ENCODE measurements at regions not wholly inside any gene's neighbourhood (a gene's known extent, or its start where the extent isn't known, plus 50 kb on each side); places are given as distances from the start of the nearest gene placed in this dataset.

DNA sequence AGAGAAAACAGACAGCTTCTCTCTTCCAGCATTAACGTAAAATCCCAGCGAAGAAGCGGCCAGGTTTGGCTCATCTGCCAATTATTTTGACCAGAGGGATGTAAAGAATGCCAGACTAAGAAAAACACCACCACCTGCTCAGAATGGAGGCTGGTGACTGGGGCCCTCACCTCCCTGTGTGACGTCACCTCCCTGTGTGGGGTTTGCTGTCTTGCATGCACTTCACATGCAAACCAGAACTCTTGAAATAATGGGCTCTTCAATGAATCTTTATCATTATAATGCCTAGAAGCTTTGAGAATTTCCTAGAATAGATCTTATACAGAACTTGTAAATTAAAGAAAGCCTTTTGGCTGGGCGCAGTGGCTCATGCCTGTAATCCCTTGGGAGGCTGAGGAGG is 101.8 kb upstream of the WAC start:
- Histone ChIP-seq H3K4me3 (ENCODE audit: low read depth, low read length) (no peak overlapping the region), H3K36me3 (ENCODE audit: control insufficient read depth, insufficient read depth, low read length) (no peaks in the 10 kb centered on the region), H3K27me3 (ENCODE audit: control insufficient read depth, insufficient read depth, low read length) (no peaks in the 10 kb centered on the region)
- DNase-seq (ENCODE audit: low read depth): no peak
- TF ChIP-seq, protein P1, sequence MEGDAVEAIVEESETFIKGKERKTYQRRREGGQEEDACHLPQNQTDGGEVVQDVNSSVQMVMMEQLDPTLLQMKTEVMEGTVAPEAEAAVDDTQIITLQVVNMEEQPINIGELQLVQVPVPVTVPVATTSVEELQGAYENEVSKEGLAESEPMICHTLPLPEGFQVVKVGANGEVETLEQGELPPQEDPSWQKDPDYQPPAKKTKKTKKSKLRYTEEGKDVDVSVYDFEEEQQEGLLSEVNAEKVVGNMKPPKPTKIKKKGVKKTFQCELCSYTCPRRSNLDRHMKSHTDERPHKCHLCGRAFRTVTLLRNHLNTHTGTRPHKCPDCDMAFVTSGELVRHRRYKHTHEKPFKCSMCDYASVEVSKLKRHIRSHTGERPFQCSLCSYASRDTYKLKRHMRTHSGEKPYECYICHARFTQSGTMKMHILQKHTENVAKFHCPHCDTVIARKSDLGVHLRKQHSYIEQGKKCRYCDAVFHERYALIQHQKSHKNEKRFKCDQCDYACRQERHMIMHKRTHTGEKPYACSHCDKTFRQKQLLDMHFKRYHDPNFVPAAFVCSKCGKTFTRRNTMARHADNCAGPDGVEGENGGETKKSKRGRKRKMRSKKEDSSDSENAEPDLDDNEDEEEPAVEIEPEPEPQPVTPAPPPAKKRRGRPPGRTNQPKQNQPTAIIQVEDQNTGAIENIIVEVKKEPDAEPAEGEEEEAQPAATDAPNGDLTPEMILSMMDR (IDR thresholded peaks at IDR 0.05; ENCODE audit: insufficient read depth, low read length, poor library complexity, severe bottlenecking): no peak

DNA sequence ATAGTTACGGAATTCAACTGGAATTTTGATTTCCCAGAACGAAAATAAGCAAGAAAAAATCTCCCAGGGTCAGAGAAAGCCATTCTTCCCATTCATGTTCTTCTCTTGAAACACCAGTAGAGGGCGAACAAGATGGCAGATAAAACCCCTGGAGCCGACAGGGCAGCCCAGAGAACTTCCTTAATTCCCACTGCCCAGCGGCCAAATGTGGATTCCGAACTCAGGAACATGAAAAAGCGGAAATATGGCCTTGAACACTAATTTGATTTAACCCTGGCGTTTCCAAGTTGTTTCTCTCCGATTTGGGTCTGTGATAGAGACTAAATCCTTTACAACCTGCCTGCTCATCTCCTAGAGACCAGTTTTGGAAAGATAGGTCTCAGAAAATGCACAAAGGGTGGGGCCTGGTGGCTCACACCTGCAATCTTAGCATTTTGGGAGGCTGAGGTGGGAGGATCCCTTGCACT is 100.7 kb upstream of the WAC start:
- peak; percentile 10 for DNase-seq (ENCODE audit: low read depth)
- Histone ChIP-seq H3K4me3 (ENCODE audit: low read depth, low read length) (no peak overlapping the region), H3K27me3 (ENCODE audit: control insufficient read depth, insufficient read depth, low read length) (no peaks in the 10 kb centered on the region), H3K36me3 (ENCODE audit: control insufficient read depth, insufficient read depth, low read length) (no peaks in the 10 kb centered on the region)
- TF ChIP-seq, protein P1 (IDR thresholded peaks at IDR 0.05; ENCODE audit: insufficient read depth, low read length, poor library complexity, severe bottlenecking): peak; percentile 89

DNA sequence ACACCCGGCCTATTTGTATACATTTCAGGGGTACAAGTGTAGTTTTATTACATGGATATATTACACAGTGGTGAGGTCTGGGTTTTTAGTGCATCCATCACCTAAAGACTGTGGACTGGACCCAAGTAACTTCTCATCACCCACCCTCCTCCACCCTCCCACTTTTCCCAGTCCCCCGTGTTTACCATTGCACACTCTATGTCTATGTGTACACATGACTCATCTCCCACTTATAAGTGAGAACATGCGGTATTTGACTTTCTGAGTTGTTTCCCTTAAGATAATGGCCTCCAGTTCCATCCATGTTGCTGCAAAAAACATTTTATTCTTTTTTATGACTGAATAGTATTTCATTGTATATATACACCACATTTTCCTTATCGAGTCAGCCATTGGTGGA is 98.9 kb upstream of the WAC start:
- H3K27me3 ChIP-seq (ENCODE audit: control insufficient read depth, insufficient read depth, low read length): no peaks in the 10 kb centered on the region
- no peak overlapping the region for H3K4me3 ChIP-seq (ENCODE audit: low read depth, low read length)
- H3K36me3 ChIP-seq (ENCODE audit: control insufficient read depth, insufficient read depth, low read length): no peaks in the 10 kb centered on the region
- TF ChIP-seq, protein P1 (IDR thresholded peaks at IDR 0.05; ENCODE audit: insufficient read depth, low read length, poor library complexity, severe bottlenecking): no peak
- DNase-seq (ENCODE audit: low read depth): no peak

DNA sequence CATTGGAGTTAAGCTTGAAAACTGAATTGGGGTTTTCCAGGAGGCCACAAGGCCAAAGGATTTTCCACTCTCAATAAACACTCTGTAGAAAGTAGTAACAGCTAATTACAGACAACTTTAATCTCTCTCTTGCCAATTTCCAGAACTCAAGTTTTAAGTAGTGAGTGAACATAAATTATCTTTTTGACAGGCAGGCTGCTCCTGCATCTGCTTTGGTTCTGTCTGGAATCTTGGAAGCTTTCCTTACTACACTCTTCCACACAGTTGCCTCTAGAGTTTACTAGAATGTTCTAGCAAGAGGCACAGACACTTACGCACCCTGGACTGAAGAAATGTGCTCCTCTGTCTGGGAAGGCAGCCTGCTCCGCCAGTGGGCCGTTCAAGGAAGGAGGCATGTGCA is 90.5 kb upstream of the WAC start:
- Histone ChIP-seq H3K36me3 (ENCODE audit: control insufficient read depth, insufficient read depth, low read length) (no peaks in the 10 kb centered on the region), H3K27me3 (ENCODE audit: control insufficient read depth, insufficient read depth, low read length) (no peaks in the 10 kb centered on the region), H3K4me3 (ENCODE audit: low read depth, low read length) (no peak overlapping the region)
- DNase-seq (ENCODE audit: low read depth): no peak
- TF ChIP-seq, protein P1 (IDR thresholded peaks at IDR 0.05; ENCODE audit: insufficient read depth, low read length, poor library complexity, severe bottlenecking): no peak

DNA sequence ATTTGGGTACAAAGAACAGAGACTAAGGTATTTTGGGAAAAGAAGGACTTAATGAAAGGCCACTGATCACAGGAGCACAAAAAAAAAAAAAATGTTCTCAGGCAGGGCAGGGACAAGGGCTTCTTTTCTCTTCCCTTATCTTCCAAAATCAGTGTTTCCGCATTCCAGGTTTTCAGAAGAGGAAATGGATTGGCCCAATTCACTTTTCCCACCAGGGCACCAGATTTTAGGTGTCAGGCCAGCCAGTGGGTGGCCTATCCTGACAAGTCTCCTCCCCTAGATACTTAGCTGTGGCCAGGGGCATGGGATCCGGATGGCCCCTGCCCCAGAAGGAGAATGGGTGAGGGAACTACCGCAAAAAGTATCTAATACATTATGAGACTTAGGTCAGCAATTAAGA is 88.9 kb upstream of the WAC start:
- Histone ChIP-seq H3K36me3 (ENCODE audit: control insufficient read depth, insufficient read depth, low read length) (no peaks in the 10 kb centered on the region), H3K27me3 (ENCODE audit: control insufficient read depth, insufficient read depth, low read length) (no peaks in the 10 kb centered on the region), H3K4me3 (ENCODE audit: low read depth, low read length) (no peak overlapping the region)
- TF ChIP-seq, protein P1 (IDR thresholded peaks at IDR 0.05; ENCODE audit: insufficient read depth, low read length, poor library complexity, severe bottlenecking): no peak
- DNase-seq (ENCODE audit: low read depth): no peak

DNA sequence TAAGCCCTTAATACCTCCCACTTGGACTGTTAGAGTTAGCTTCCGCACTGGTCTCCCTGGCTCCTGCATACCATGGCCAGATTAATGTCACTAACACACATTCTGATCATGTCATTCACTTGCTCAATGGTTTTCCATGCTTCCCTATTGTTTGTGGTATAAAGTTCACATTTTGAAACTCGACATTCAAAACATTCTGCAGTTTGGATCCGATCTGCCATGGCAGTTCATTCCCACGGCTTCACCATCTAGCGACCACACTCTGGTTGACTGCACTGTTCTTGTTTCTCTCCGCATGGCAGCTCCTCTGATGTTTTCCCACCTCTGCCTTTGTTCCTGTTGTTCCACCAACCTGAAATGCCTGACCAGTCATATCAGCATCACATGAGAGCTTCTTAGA is 87.4 kb upstream of the WAC start:
- no peaks in the 10 kb centered on the region for H3K36me3 ChIP-seq (ENCODE audit: control insufficient read depth, insufficient read depth, low read length)
- TF ChIP-seq, protein P1 (IDR thresholded peaks at IDR 0.05; ENCODE audit: insufficient read depth, low read length, poor library complexity, severe bottlenecking): no peak
- no peaks in the 10 kb centered on the region for H3K27me3 ChIP-seq (ENCODE audit: control insufficient read depth, insufficient read depth, low read length)
- peak; percentile 62 for DNase-seq (ENCODE audit: low read depth)
- no peak overlapping the region for H3K4me3 ChIP-seq (ENCODE audit: low read depth, low read length)

Measured in kidney epithelial cell (primary cell).